OCI-LY1 (cell line): ENCODE measurements at regions not wholly inside any gene's neighbourhood (a gene's known extent, or its start where the extent isn't known, plus 50 kb on each side); places are given as distances from the start of the nearest gene placed in this dataset.

ENCODE experiments used
- EZH2 ChIP-seq: fragments of 200-600 bp; sonication (generic), shearing (Covaris generic); IDR thresholded peaks from 2 replicates; pipeline ENCODE4 v1.8.0; 2017; ENCODE audit warnings: borderline replicate concordance, mixed run types, mild to moderate bottlenecking, antibody characterized with exemption, low read length, moderate library complexity, mixed read lengths
- TF ChIP-seq, protein P1 (sequence below): fragments of 200-600 bp; sonication (generic), shearing (Covaris generic); IDR thresholded peaks from 2 replicates; pipeline ENCODE4 v1.5.1; 2017; ENCODE audit warnings: mild to moderate bottlenecking, antibody characterized with exemption, low read length, moderate library complexity, mixed read lengths

DNA sequence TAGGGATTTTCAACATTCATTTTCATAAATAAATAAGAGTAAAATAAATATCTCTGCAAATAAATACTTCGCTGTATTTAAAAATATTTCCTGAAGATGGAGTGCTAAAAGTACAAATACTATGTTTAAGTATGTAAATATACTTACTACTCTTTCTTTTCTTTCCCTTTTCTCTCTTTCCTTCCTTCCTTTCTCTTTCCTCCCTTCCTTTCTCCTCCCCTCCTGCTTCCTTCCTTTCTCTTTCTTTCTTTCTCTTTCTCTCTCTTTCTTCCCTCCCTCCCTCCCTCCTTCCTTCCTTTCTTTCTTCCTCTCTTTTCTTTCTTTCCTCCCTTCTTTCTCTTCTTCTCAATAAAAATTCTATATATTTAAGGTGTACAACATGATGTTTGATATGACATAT, 496.1 kb downstream of the CCSER2 start:
- TF ChIP-seq, protein P1, sequence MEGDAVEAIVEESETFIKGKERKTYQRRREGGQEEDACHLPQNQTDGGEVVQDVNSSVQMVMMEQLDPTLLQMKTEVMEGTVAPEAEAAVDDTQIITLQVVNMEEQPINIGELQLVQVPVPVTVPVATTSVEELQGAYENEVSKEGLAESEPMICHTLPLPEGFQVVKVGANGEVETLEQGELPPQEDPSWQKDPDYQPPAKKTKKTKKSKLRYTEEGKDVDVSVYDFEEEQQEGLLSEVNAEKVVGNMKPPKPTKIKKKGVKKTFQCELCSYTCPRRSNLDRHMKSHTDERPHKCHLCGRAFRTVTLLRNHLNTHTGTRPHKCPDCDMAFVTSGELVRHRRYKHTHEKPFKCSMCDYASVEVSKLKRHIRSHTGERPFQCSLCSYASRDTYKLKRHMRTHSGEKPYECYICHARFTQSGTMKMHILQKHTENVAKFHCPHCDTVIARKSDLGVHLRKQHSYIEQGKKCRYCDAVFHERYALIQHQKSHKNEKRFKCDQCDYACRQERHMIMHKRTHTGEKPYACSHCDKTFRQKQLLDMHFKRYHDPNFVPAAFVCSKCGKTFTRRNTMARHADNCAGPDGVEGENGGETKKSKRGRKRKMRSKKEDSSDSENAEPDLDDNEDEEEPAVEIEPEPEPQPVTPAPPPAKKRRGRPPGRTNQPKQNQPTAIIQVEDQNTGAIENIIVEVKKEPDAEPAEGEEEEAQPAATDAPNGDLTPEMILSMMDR, result no peak
- no peak for TF ChIP-seq EZH2
